Common myeloid progenitor, CD34-positive (primary cell): ENCODE measurements at regions not wholly inside any gene's neighbourhood (a gene's known extent, or its start where the extent isn't known, plus 50 kb on each side); places are given as distances from the start of the nearest gene placed in this dataset.

Experiments
- CTCF ChIA-PET: fragments of 350-600 bp; sonication (Branson Sonifier 250); formaldehyde crosslinking; loops from one replicate; lab custom pipeline; 2021; ENCODE audit warnings: antibody characterized with exemption; lab: Charles Lee
- POLR2A ChIA-PET: fragments of 350-600 bp; sonication (Branson Sonifier 250); formaldehyde crosslinking; loops from one replicate; lab custom pipeline; 2021; ENCODE audit warnings: antibody characterized with exemption; lab: Charles Lee
- DNase-seq, 3 donors: peaks; one replicate each; pipeline versions ENCODE4 v3.0.0 to v3.0.0-alpha.2; 2013
- H3K27ac ChIP-seq, 2 experiments: 1 replicate in 1 of 2; 2 replicates in 1 of 2; pipeline ENCODE4 v1.7.0; 2013; ENCODE audit warnings: inconsistent platforms in 2 of 2, low read length in 2 of 2, mild to moderate bottlenecking in 2 of 2, low read depth in 1 of 2, moderate library complexity in 1 of 2; ENCODE audit not compliant: severe bottlenecking in 2 of 2, insufficient read depth in 1 of 2, poor library complexity in 1 of 2
- H3K27me3 ChIP-seq, 5 experiments: replicated peaks in 2 of 5; 1 replicate in 3 of 5; 2 replicates in 2 of 5; pipeline versions ENCODE4 v1.6.1 to v1.7.0; 2013; ENCODE audit warnings: low read length in 4 of 5, mild to moderate bottlenecking in 2 of 5, moderate library complexity in 2 of 5, inconsistent platforms in 1 of 5; ENCODE audit not compliant: insufficient read depth in 5 of 5, control insufficient read depth in 4 of 5
- H3K36me3 ChIP-seq, 4 experiments: 1 replicate in 2 of 4; 2 replicates in 2 of 4; pipeline versions ENCODE4 v1.6.1 to v1.7.0; 2013; ENCODE audit warnings: low read length in 3 of 4, control low read depth in 1 of 4, mild to moderate bottlenecking in 1 of 4; ENCODE audit not compliant: control insufficient read depth in 4 of 4, insufficient read depth in 4 of 4
- H3K4me1 ChIP-seq, 4 experiments: 1 replicate in 3 of 4; 2 replicates in 1 of 4; pipeline versions ENCODE4 v1.6.1 to v1.7.1; 2013; ENCODE audit warnings: low read length in 3 of 4, mild to moderate bottlenecking in 3 of 4, control low read depth in 1 of 4, inconsistent platforms in 1 of 4, moderate library complexity in 1 of 4; ENCODE audit not compliant: control insufficient read depth in 4 of 4, insufficient read depth in 4 of 4; ENCODE audit errors: control extremely low read depth in 1 of 4
- H3K4me3 ChIP-seq, 7 experiments: 1 replicate in 4 of 7; 2 replicates in 3 of 7; pipeline versions ENCODE4 v1.5.1 to v1.7.0; 2013; ENCODE audit warnings: mild to moderate bottlenecking in 7 of 7, low read length in 6 of 7, moderate library complexity in 6 of 7, inconsistent platforms in 2 of 7, low read depth in 2 of 7, control low read depth in 1 of 7; ENCODE audit not compliant: insufficient read depth in 4 of 7, control insufficient read depth in 1 of 7; ENCODE audit errors: extremely low read depth in 1 of 7
- H3K9me3 ChIP-seq, 5 experiments: 1 replicate in 4 of 5; 2 replicates in 1 of 5; pipeline versions ENCODE4 v1.6.1 to v1.7.1; 2013; ENCODE audit warnings: low read length in 4 of 5, mild to moderate bottlenecking in 2 of 5, inconsistent platforms in 1 of 5, low read depth in 1 of 5, moderate library complexity in 1 of 5; ENCODE audit not compliant: control insufficient read depth in 4 of 5, insufficient read depth in 2 of 5; ENCODE audit errors: control extremely low read depth in 1 of 5
- WGBS: methylation state at CpG from one replicate; pipeline ENCODE4 v1.1.5; 2013; ENCODE audit not compliant: insufficient coverage; 5-methylcytosine and 5-hydroxymethylcytosine counted together

DNA sequence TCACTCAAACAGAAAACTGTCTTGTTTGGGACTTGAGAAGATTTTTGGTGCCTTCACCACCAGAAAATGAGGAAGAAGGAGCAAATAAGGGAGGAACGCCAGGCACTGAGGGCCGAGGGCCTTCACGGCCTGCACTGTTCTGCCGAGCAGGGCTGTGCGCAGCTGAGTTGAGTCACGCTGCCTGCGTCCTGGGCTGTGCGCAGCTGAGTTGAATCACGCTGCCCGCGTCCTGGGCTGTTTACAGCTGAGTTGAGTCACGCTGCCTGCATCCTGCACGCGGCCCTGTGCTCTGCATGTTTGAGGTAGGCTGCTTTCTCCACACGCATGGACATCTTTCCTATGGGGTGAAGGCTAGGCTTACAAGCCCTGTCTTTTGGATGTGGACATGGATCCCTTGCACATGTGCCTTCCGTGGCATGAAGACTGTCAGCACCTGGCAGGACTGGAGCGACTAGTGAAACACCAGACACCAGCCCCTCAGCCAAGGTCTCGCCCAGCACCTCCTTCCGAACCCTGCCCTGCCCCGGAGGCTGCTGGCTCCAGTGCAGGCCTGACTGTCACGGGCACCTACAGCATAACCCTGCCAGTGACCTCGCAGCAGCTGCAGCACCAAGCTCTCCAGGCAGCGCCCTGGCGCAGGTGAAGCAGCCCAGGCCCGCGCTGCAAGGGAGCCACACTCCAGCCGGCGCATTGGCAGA, 96.7 kb downstream of the HTR5A start:
- Histone ChIP-seq H3K27ac (no peak overlapping the region), H3K4me1 (no peaks in the 10 kb centered on the region), H3K4me3 (no peak overlapping the region), H3K9me3 (peaks cover 0 to 3% (median 0%) of the 10 kb centered on the region in 5 experiments), H3K36me3 (no peaks in the 10 kb centered on the region), H3K27me3 (peaks cover 0 to 11% (median 0%) of the 10 kb centered on the region in 5 experiments)
- no peak for DNase-seq
- ChIA-PET POLR2A (no interaction called here), CTCF (no interaction called here)
- 86% methylated on average over 28 of the region's 28 CpGs for WGBS

GRCh38 chr7:155167706-155168365, 97.7 kb downstream of the HTR5A start:
- no peaks in the 10 kb centered on the region for H3K36me3 ChIP-seq
- no peak overlapping the region for H3K4me3 ChIP-seq
- H3K9me3 ChIP-seq, result peaks cover 0 to 3% (median 0%) of the 10 kb centered on the region in 5 experiments
- ChIA-PET POLR2A (no interaction called here), CTCF (no interaction called here)
- 91% methylated on average over 13 of the region's 19 CpGs for WGBS
- no peak for DNase-seq
- no peaks in the 10 kb centered on the region for H3K4me1 ChIP-seq
- no peak overlapping the region for H3K27ac ChIP-seq
- peaks cover 0 to 9% (median 0%) of the 10 kb centered on the region in 5 experiments for H3K27me3 ChIP-seq

- CTCF ChIA-PET, result no interaction called here
Observed at GRCh38 chr7:155168597-155169480, 98.7 kb downstream of the HTR5A start.

GRCh38 chr7:155169498-155170065, 99.5 kb downstream of the HTR5A start:
- no peak for DNase-seq
- peaks cover 0 to 6% (median 0%) of the 10 kb centered on the region in 5 experiments for H3K27me3 ChIP-seq
- no peaks in the 10 kb centered on the region for H3K36me3 ChIP-seq
- ChIA-PET POLR2A (no interaction called here), CTCF (no interaction called here)
- peaks cover 0 to 3% (median 0%) of the 10 kb centered on the region in 5 experiments for H3K9me3 ChIP-seq
- no peak overlapping the region for H3K4me3 ChIP-seq
- H3K27ac ChIP-seq, result no peak overlapping the region
- WGBS, result 92% methylated on average over 9 of the region's 13 CpGs
- H3K4me1 ChIP-seq, result no peaks in the 10 kb centered on the region

More at GRCh38 chr7:155168597-155169480, 98.7 kb downstream of the HTR5A start:
- H3K27ac ChIP-seq, result no peak overlapping the region
- H3K4me3 ChIP-seq, result no peak overlapping the region
- WGBS, result 97% methylated on average over 11 of the region's 14 CpGs
- peaks cover 0 to 7% (median 0%) of the 10 kb centered on the region in 5 experiments for H3K27me3 ChIP-seq
- H3K36me3 ChIP-seq, result no peaks in the 10 kb centered on the region
- POLR2A ChIA-PET, result no interaction called here
- peaks cover 0 to 3% (median 0%) of the 10 kb centered on the region in 5 experiments for H3K9me3 ChIP-seq
- no peaks in the 10 kb centered on the region for H3K4me1 ChIP-seq
- no peak for DNase-seq

GRCh38 chr7:155170331-155170730, 100.2 kb downstream of the HTR5A start:
- Histone ChIP-seq H3K4me3 (no peak overlapping the region), H3K36me3 (no peaks in the 10 kb centered on the region), H3K27ac (no peak overlapping the region), H3K4me1 (no peaks in the 10 kb centered on the region), H3K9me3 (peaks cover 0 to 3% (median 0%) of the 10 kb centered on the region in 5 experiments), H3K27me3 (peaks cover 0 to 6% (median 0%) of the 10 kb centered on the region in 5 experiments)
- DNase-seq, result no peak
- POLR2A ChIA-PET, result no interaction called here
- CTCF ChIA-PET, result no interaction called here
- 89% methylated on average over 4 of the region's 8 CpGs for WGBS

- H3K4me3 ChIP-seq, result no peak overlapping the region
- peaks cover 0 to 8% (median 0%) of the 10 kb centered on the region in 5 experiments for H3K9me3 ChIP-seq
- ChIA-PET POLR2A (no interaction called here), CTCF (no interaction called here)
- H3K27me3 ChIP-seq, result peaks cover 0 to 6% (median 0%) of the 10 kb centered on the region in 5 experiments
- no peaks in the 10 kb centered on the region for H3K36me3 ChIP-seq
- DNase-seq, result no peak
- H3K27ac ChIP-seq, result no peak overlapping the region
- 85% methylated on average over 4 of the region's 5 CpGs for WGBS
- H3K4me1 ChIP-seq, result no peaks in the 10 kb centered on the region
Observed at GRCh38 chr7:155172141-155172540, 102.0 kb downstream of the HTR5A start.
